ENCODE measurements at regions not wholly inside any gene's neighbourhood (a gene's known extent, or its start where the extent isn't known, plus 50 kb on each side); places are given as distances from the start of the nearest gene placed in this dataset.
"Not testable (repeated sequence)": the region's sequence is repeated elsewhere in the genome, so short reads cannot be mapped to it uniquely, and the experiment has no call there.

- no peak for DNase-seq
Observed at GRCh38 chr6:27168108-27168507, 79.4 kb upstream of the PRSS16 start.

- peak; percentile 87 for DNase-seq
Observed at GRCh38 chr6:27168586-27169443, 78.7 kb upstream of the PRSS16 start.

GRCh38 chr6:27172524-27173231, 74.8 kb upstream of the PRSS16 start:
- not testable (repeated sequence) for DNase-seq

GRCh38 chr6:27173232-27173601, 74.3 kb upstream of the PRSS16 start:
- not testable (repeated sequence) for DNase-seq

GRCh38 chr6:27174958-27175357, 72.5 kb upstream of the PRSS16 start:
- DNase-seq: no peak

GRCh38 chr6:27176096-27176495, 71.4 kb upstream of the PRSS16 start:
- DNase-seq: peak; percentile 22

- DNase-seq: peak; percentile 48
Observed at GRCh38 chr6:27176523-27177484, 70.7 kb upstream of the PRSS16 start.

- peak; percentile 95 for DNase-seq
Observed at GRCh38 chr6:27177485-27178406, 69.8 kb upstream of the PRSS16 start.

- no peak for DNase-seq
Observed at GRCh38 chr6:27178407-27178730, 69.1 kb upstream of the PRSS16 start.

- DNase-seq: peak; percentile 8
Observed at GRCh38 chr6:27178860-27179259, 68.6 kb upstream of the PRSS16 start.

- no peak for DNase-seq
Observed at GRCh38 chr6:27183060-27183832, 64.3 kb upstream of the PRSS16 start.

- DNase-seq: no peak
Observed at GRCh38 chr6:27187231-27188060, 60.1 kb upstream of the PRSS16 start.

- DNase-seq: peak; percentile 81
Observed at GRCh38 chr6:27188061-27188884, 59.2 kb upstream of the PRSS16 start.

GRCh38 chr6:27188885-27189418, 58.5 kb upstream of the PRSS16 start:
- peak; percentile 79 for DNase-seq

GRCh38 chr6:27190126-27190525, 57.4 kb upstream of the PRSS16 start:
- no peak for DNase-seq

GRCh38 chr6:27194453-27194852, 53.0 kb upstream of the PRSS16 start:
- not testable (repeated sequence) for DNase-seq

GRCh38 chr6:27195547-27195946, 52.0 kb upstream of the PRSS16 start:
- not testable (repeated sequence) for DNase-seq

Measured in fibroblast of skin of right quadriceps (primary cell).